ENCODE measurements at regions not wholly inside any gene's neighbourhood (a gene's known extent, or its start where the extent isn't known, plus 50 kb on each side); places are given as distances from the start of the nearest gene placed in this dataset.
A peak's percentile ranks its signal among the peaks of the same experiment; 100 is the strongest.

GRCh38 chr21:38752051-38752505 is 53.7 kb upstream of the ETS2 start:
- H3K27ac ChIP-seq (ENCODE audit: low read depth in 1 of 2, low read length in 2 of 2) = no peak overlapping the region
- no peak overlapping the region for H3K9ac ChIP-seq (ENCODE audit: low read depth in 1 of 2, low read length in 2 of 2)
- whole genome bisulfite sequencing = 84% methylated on average over 11 of the region's 11 CpGs
- H3K4me1 ChIP-seq (ENCODE audit: control insufficient read depth in 4 of 4, insufficient read depth in 4 of 4, low read length in 3 of 4) = peaks cover 0 to 5% (median 3%) of the 10 kb centered on the region in 4 donors
- H3K27me3 ChIP-seq (ENCODE audit: control insufficient read depth in 4 of 4, insufficient read depth in 4 of 4, low read length in 3 of 4) = no peaks in the 10 kb centered on the region
- peaks cover 0 to 4% (median 0%) of the 10 kb centered on the region in 4 donors for H3K9me3 ChIP-seq (ENCODE audit: control insufficient read depth in 4 of 4, low read length in 3 of 4)
- no peaks in the 10 kb centered on the region for H3K36me3 ChIP-seq (ENCODE audit: control insufficient read depth in 4 of 4, insufficient read depth in 3 of 4, low read depth in 1 of 4, low read length in 3 of 4)
- H3K4me3 ChIP-seq (ENCODE audit: low read depth in 1 of 3, low read length in 3 of 3) = no peak overlapping the region
- no peak for TF ChIP-seq RXRA (IDR thresholded peaks at IDR 0.05)
- TF ChIP-seq FOXA1 (IDR thresholded peaks at IDR 0.05) = no peak
- TF ChIP-seq YY1 (IDR thresholded peaks at IDR 0.05) = no peak
- TF ChIP-seq REST (IDR thresholded peaks at IDR 0.05) = no peak
- TF ChIP-seq TAF1 (conservative IDR thresholded peaks at IDR 0.05) = no peak
- TF ChIP-seq NR2F2 (IDR thresholded peaks at IDR 0.05) = no peak
- no peak for TF ChIP-seq GABPA (IDR thresholded peaks at IDR 0.05 in 1 of 2, conservative IDR thresholded peaks at IDR 0.05 in 1 of 2)
- no peak for TF ChIP-seq EGR1 (IDR thresholded peaks at IDR 0.05; ENCODE audit: low read depth in 2 of 2)
- TF ChIP-seq HNF4A (conservative IDR thresholded peaks at IDR 0.05) = no peak
- TF ChIP-seq SP1 (IDR thresholded peaks at IDR 0.05) = no peak
- TF ChIP-seq RAD21 (IDR thresholded peaks at IDR 0.05) = no peak
- TF ChIP-seq ZBTB33 (IDR thresholded peaks at IDR 0.05) = no peak
- no peak for TF ChIP-seq HNF4G (IDR thresholded peaks at IDR 0.05)
- TF ChIP-seq, protein P1, sequence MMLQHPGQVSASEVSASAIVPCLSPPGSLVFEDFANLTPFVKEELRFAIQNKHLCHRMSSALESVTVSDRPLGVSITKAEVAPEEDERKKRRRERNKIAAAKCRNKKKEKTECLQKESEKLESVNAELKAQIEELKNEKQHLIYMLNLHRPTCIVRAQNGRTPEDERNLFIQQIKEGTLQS (IDR thresholded peaks at IDR 0.05) = no peak
- DNase-seq (ENCODE audit: low spot score) = no peak

DNA sequence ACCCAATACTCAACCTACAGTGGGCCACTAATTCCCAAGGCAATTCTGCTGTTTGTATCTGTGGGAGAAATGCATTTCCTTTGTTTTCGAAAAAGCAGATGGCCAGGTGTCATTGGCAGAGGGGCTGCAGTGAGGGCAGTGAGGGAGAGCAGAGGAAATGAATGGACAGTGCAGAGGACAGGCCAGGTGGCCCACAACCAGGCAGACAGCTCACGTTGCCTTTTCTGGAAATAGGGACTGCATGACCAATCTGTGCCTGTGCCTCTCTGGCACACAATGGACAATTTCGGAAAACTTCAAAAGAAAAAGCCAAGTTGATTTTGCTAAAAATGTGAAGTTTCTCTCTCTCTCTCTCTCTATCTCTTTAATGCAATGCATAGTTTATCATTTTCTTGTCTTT is 52.6 kb upstream of the ETS2 start:
- H3K27me3 ChIP-seq (ENCODE audit: control insufficient read depth in 4 of 4, insufficient read depth in 4 of 4, low read length in 3 of 4) = no peaks in the 10 kb centered on the region
- H3K36me3 ChIP-seq (ENCODE audit: control insufficient read depth in 4 of 4, insufficient read depth in 3 of 4, low read depth in 1 of 4, low read length in 3 of 4) = no peaks in the 10 kb centered on the region
- 83% methylated on average over 3 of the region's 3 CpGs for WGBS
- peaks cover 0 to 5% (median 0%) of the 10 kb centered on the region in 4 donors for H3K4me1 ChIP-seq (ENCODE audit: control insufficient read depth in 4 of 4, insufficient read depth in 4 of 4, low read length in 3 of 4)
- no peak for TF ChIP-seq HNF4A (conservative IDR thresholded peaks at IDR 0.05)
- TF ChIP-seq RXRA (IDR thresholded peaks at IDR 0.05) = no peak
- no peak for TF ChIP-seq ZBTB33 (IDR thresholded peaks at IDR 0.05)
- TF ChIP-seq EGR1 (IDR thresholded peaks at IDR 0.05; ENCODE audit: low read depth in 2 of 2) = no peak
- no peak for TF ChIP-seq CTCF (IDR thresholded peaks at IDR 0.05; ENCODE audit: low read depth, low read length, missing input control)
- no peak for TF ChIP-seq TAF1 (conservative IDR thresholded peaks at IDR 0.05)
- no peak for TF ChIP-seq JUND (IDR thresholded peaks at IDR 0.05)
- TF ChIP-seq FOXA2 (IDR thresholded peaks at IDR 0.05) = no peak
- no peak for TF ChIP-seq YY1 (IDR thresholded peaks at IDR 0.05)
- no peak for TF ChIP-seq FOXA1 (IDR thresholded peaks at IDR 0.05)
- TF ChIP-seq HNF4G (IDR thresholded peaks at IDR 0.05) = no peak
- TF ChIP-seq REST (IDR thresholded peaks at IDR 0.05) = no peak
- H3K9ac ChIP-seq (ENCODE audit: low read depth in 1 of 2, low read length in 2 of 2) = no peak overlapping the region
- H3K9me3 ChIP-seq (ENCODE audit: control insufficient read depth in 4 of 4, low read length in 3 of 4) = no peaks in the 10 kb centered on the region
- H3K27ac ChIP-seq (ENCODE audit: low read depth in 1 of 2, low read length in 2 of 2) = peak overlapping the region in 1 of 2 donors; percentile 17
- no peak for DNase-seq (ENCODE audit: low spot score)
- no peak overlapping the region for H3K4me3 ChIP-seq (ENCODE audit: low read depth in 1 of 3, low read length in 3 of 3)

All from liver (tissue), 8 donors.